HAP-1 (cell line): ENCODE measurements at regions not wholly inside any gene's neighbourhood (a gene's known extent, or its start where the extent isn't known, plus 50 kb on each side); places are given as distances from the start of the nearest gene placed in this dataset.
"Not testable (repeated sequence)": the region's sequence is repeated elsewhere in the genome, so short reads cannot be mapped to it uniquely, and the experiment has no call there.

ENCODE experiments used
- DNase-seq, 2 experiments: peaks; one replicate each; pipeline ENCODE4 v3.0.0-alpha.2; 2016 to 2020; ENCODE audit warnings: low spot score in 2 of 2
- H3K27me3 ChIP-seq: fragments of 250-450 bp; sonication (Bioruptor Pico); 2 replicates; pipeline ENCODE4 v1.5.1; 2020; ENCODE audit warnings: low read depth, mild to moderate bottlenecking, moderate library complexity
- H3K36me3 ChIP-seq: fragments of 250-450 bp; sonication (Bioruptor Pico); replicated peaks from 2 replicates; pipeline ENCODE4 v1.5.1; 2020; ENCODE audit warnings: mild to moderate bottlenecking
- H3K4me1 ChIP-seq: fragments of 250-450 bp; sonication (Bioruptor Pico); 2 replicates; pipeline ENCODE4 v1.5.1; 2020; ENCODE audit warnings: mild to moderate bottlenecking
- H3K4me3 ChIP-seq: fragments of 250-450 bp; sonication (Bioruptor Pico); 2 replicates; pipeline ENCODE4 v1.5.1; 2020; ENCODE audit warnings: mild to moderate bottlenecking, moderate library complexity
- H3K9me3 ChIP-seq: fragments of 250-450 bp; sonication (Bioruptor Pico); 2 replicates; pipeline ENCODE4 v1.5.1; 2020; ENCODE audit warnings: mild to moderate bottlenecking, moderate library complexity
- in situ Hi-C: fragments of 300-500 bp; cut with MboI; formaldehyde crosslinking; loops from 3 replicates; pipeline ENCODE4 v1.14.3; 2020; ENCODE audit warnings: low sequenced_read_pairs, inconsistent platforms, mixed read lengths

GRCh38 chr16:29578898-29579297, 72.7 kb upstream of the NPIPB12 start:
- H3K27me3 ChIP-seq, in situ Hi-C loops: not testable (repeated sequence)

GRCh38 chr16:29581764-29582163, 75.6 kb upstream of the NPIPB12 start:
- in situ Hi-C loops, H3K36me3 ChIP-seq: not testable (repeated sequence)

More at GRCh38 chr16:29578898-29579297, 72.7 kb upstream of the NPIPB12 start:
- not testable (repeated sequence) for H3K9me3 ChIP-seq, DNase-seq, H3K4me3 ChIP-seq, H3K36me3 ChIP-seq, H3K4me1 ChIP-seq

GRCh38 chr16:29591919-29592318, 71.1 kb upstream of the SPN start:
- H3K36me3 ChIP-seq, DNase-seq, H3K4me1 ChIP-seq, in situ Hi-C loops, H3K4me3 ChIP-seq, H3K27me3 ChIP-seq, H3K9me3 ChIP-seq: not testable (repeated sequence)

More at GRCh38 chr16:29581764-29582163, 75.6 kb upstream of the NPIPB12 start:
- DNase-seq, H3K4me1 ChIP-seq, H3K4me3 ChIP-seq, H3K9me3 ChIP-seq, H3K27me3 ChIP-seq: not testable (repeated sequence)

GRCh38 chr16:29594269-29594925, 68.7 kb upstream of the SPN start:
- H3K4me1 ChIP-seq, in situ Hi-C loops, H3K9me3 ChIP-seq, H3K36me3 ChIP-seq, H3K27me3 ChIP-seq: not testable (repeated sequence)
- DNase-seq, result peak; percentile 20 to 72
- peak overlapping the region; percentile 72 for H3K4me3 ChIP-seq

- H3K36me3 ChIP-seq, H3K27me3 ChIP-seq, H3K9me3 ChIP-seq, H3K4me1 ChIP-seq, in situ Hi-C loops: not testable (repeated sequence)
- peak; percentile 73 to 92 for DNase-seq
- peak overlapping the region; percentile 72 for H3K4me3 ChIP-seq
Observed at GRCh38 chr16:29594926-29595838, 67.9 kb upstream of the SPN start.

GRCh38 chr16:29597030-29597429, 66.0 kb upstream of the SPN start:
- in situ Hi-C loops, H3K4me1 ChIP-seq, H3K9me3 ChIP-seq, DNase-seq, H3K4me3 ChIP-seq, H3K27me3 ChIP-seq, H3K36me3 ChIP-seq: not testable (repeated sequence)

- DNase-seq, H3K36me3 ChIP-seq, H3K27me3 ChIP-seq, in situ Hi-C loops, H3K9me3 ChIP-seq, H3K4me3 ChIP-seq, H3K4me1 ChIP-seq: not testable (repeated sequence)
Observed at GRCh38 chr16:29600111-29601000, 62.7 kb upstream of the SPN start.

- H3K4me3 ChIP-seq, H3K9me3 ChIP-seq, H3K27me3 ChIP-seq, H3K36me3 ChIP-seq, in situ Hi-C loops, DNase-seq, H3K4me1 ChIP-seq: not testable (repeated sequence)
Observed at GRCh38 chr16:29602247-29602625, 60.8 kb upstream of the SPN start.

- in situ Hi-C loops, H3K4me3 ChIP-seq, H3K9me3 ChIP-seq, H3K27me3 ChIP-seq, H3K4me1 ChIP-seq, H3K36me3 ChIP-seq, DNase-seq: not testable (repeated sequence)
Observed at GRCh38 chr16:29602683-29603088, 60.4 kb upstream of the SPN start.

- H3K9me3 ChIP-seq, in situ Hi-C loops, H3K27me3 ChIP-seq, H3K36me3 ChIP-seq, H3K4me3 ChIP-seq, H3K4me1 ChIP-seq, DNase-seq: not testable (repeated sequence)
Observed at GRCh38 chr16:29604631-29605549, 58.2 kb upstream of the SPN start.

GRCh38 chr16:29605593-29606205, 57.3 kb upstream of the SPN start:
- DNase-seq, H3K27me3 ChIP-seq, H3K4me3 ChIP-seq, in situ Hi-C loops, H3K4me1 ChIP-seq, H3K9me3 ChIP-seq, H3K36me3 ChIP-seq: not testable (repeated sequence)

- H3K9me3 ChIP-seq, H3K4me1 ChIP-seq, H3K27me3 ChIP-seq, DNase-seq, H3K4me3 ChIP-seq, in situ Hi-C loops, H3K36me3 ChIP-seq: not testable (repeated sequence)
Observed at GRCh38 chr16:29606669-29607427, 56.2 kb upstream of the SPN start.
